Upper lobe of right lung (tissue), 1 donor: ENCODE measurements at regions not wholly inside any gene's neighbourhood (a gene's known extent, or its start where the extent isn't known, plus 50 kb on each side); places are given as distances from the start of the nearest gene placed in this dataset.
A peak's percentile ranks its signal among the peaks of the same experiment; 100 is the strongest.
"Not testable (repeated sequence)": the region's sequence is repeated elsewhere in the genome, so short reads cannot be mapped to it uniquely, and the experiment has no call there.

ENCODE experiments used
- ATAC-seq: fragments of 200-7000 bp; cut with Tn5 transposase; one replicate; pipeline ENCODE4 v1.9.1; 2020; ENCODE audit warnings: mild to moderate bottlenecking, moderate library complexity
- DNase-seq: peaks from one replicate; pipeline ENCODE4 v3.0.0-alpha.2; 2020
- H3K27ac ChIP-seq: fragments of 200-600 bp; one replicate; pipeline ENCODE4 v1.8.0; 2022
- H3K27me3 ChIP-seq: fragments of 200-600 bp; one replicate; pipeline ENCODE4 v1.8.0; 2022; ENCODE audit warnings: mild to moderate bottlenecking
- H3K36me3 ChIP-seq: fragments of 200-600 bp; one replicate; pipeline ENCODE4 v1.8.0; 2022
- H3K4me1 ChIP-seq: fragments of 200-600 bp; one replicate; pipeline ENCODE4 v1.8.0; 2022
- H3K4me3 ChIP-seq: fragments of 200-600 bp; one replicate; pipeline ENCODE4 v1.8.0; 2022; ENCODE audit warnings: mild to moderate bottlenecking
- H3K9me3 ChIP-seq: fragments of 200-600 bp; one replicate; pipeline ENCODE4 v1.8.0; 2022
- CTCF ChIP-seq: fragments of 200-600 bp; IDR thresholded peaks from one replicate; pipeline ENCODE4 v1.8.0; 2022; ENCODE audit warnings: antibody characterized with exemption
- intact Hi-C: fragments of 100-400 bp; cut with DNase I; formaldehyde crosslinking; loops from one replicate; pipeline ENCODE4 v1.11.0; 2022
- donor health status: DM: no; HTN: yes; CAD: no; lungs with severe emphysema.

- ATAC-seq: no peak
- Histone ChIP-seq H3K27me3 (peaks cover 4% of the 10 kb centered on the region), H3K9me3 (no peaks in the 10 kb centered on the region), H3K4me1 (no peaks in the 10 kb centered on the region), H3K4me3 (no peak overlapping the region), H3K36me3 (no peaks in the 10 kb centered on the region), H3K27ac (no peak overlapping the region)
- no peak for DNase-seq
- TF ChIP-seq CTCF: no peak
- intact Hi-C loops: no loop called here
Observed at GRCh38 chr20:1845163-1845523, 50.1 kb upstream of the SIRPA start.

- DNase-seq: peak; percentile 75
- H3K27ac ChIP-seq: no peak overlapping the region
- TF ChIP-seq CTCF: no peak
Observed at GRCh38 chr20:1844325-1845162, 50.7 kb upstream of the SIRPA start.

GRCh38 chr20:1842281-1842680 is 52.9 kb upstream of the SIRPA start:
- ATAC-seq (no peak), DNase-seq (no peak)
- intact Hi-C loops: no loop called here
- Histone ChIP-seq H3K27me3 (peaks cover 15% of the 10 kb centered on the region), H3K4me1 (no peaks in the 10 kb centered on the region), H3K27ac (no peak overlapping the region), H3K9me3 (no peaks in the 10 kb centered on the region), H3K4me3 (no peak overlapping the region), H3K36me3 (no peaks in the 10 kb centered on the region)
- TF ChIP-seq CTCF: no peak

More at GRCh38 chr20:1844325-1845162, 50.7 kb upstream of the SIRPA start:
- no peak overlapping the region for H3K4me3 ChIP-seq
- H3K9me3 ChIP-seq: no peaks in the 10 kb centered on the region
- intact Hi-C loops: no loop called here
- H3K36me3 ChIP-seq: no peaks in the 10 kb centered on the region
- ATAC-seq: peak; percentile 88
- H3K27me3 ChIP-seq: peaks cover 6% of the 10 kb centered on the region
- H3K4me1 ChIP-seq: no peaks in the 10 kb centered on the region

GRCh38 chr20:1841554-1842140 is 53.6 kb upstream of the SIRPA start:
- Histone ChIP-seq H3K9me3 (no peaks in the 10 kb centered on the region), H3K4me3 (no peak overlapping the region), H3K27ac (peak overlapping the region; percentile 30), H3K36me3 (no peaks in the 10 kb centered on the region), H3K27me3 (peaks cover 19% of the 10 kb centered on the region), H3K4me1 (no peaks in the 10 kb centered on the region)
- TF ChIP-seq CTCF: no peak
- DNase-seq (no peak), ATAC-seq (peak; percentile 22)
- intact Hi-C loops: no loop called here

- Histone ChIP-seq H3K9me3 (no peaks in the 10 kb centered on the region), H3K4me3 (no peak overlapping the region), H3K27ac (peak overlapping the region; percentile 47), H3K36me3 (no peaks in the 10 kb centered on the region), H3K4me1 (no peaks in the 10 kb centered on the region), H3K27me3 (peaks cover 19% of the 10 kb centered on the region)
- intact Hi-C loops: no loop called here
- ATAC-seq (no peak), DNase-seq (no peak)
- no peak for TF ChIP-seq CTCF
Observed at GRCh38 chr20:1840817-1841553, 54.2 kb upstream of the SIRPA start.

GRCh38 chr20:1839376-1840317 is 55.6 kb upstream of the SIRPA start:
- peaks cover 19% of the 10 kb centered on the region for H3K27me3 ChIP-seq

More at GRCh38 chr20:1839376-1840317, 55.6 kb upstream of the SIRPA start:
- peak overlapping the region; percentile 47 for H3K27ac ChIP-seq
- H3K9me3 ChIP-seq, DNase-seq, H3K4me3 ChIP-seq, ATAC-seq, intact Hi-C loops, H3K4me1 ChIP-seq, H3K36me3 ChIP-seq: not testable (repeated sequence)
